ENCODE measurements at regions not wholly inside any gene's neighbourhood (a gene's known extent, or its start where the extent isn't known, plus 50 kb on each side); places are given as distances from the start of the nearest gene placed in this dataset.

GRCh38 chr6:14930366-14930989, 315.4 kb upstream of the JARID2 start:
- no peak for TF ChIP-seq TAF1 (IDR thresholded peaks at IDR 0.05; ENCODE audit: borderline replicate concordance, insufficient read depth, low read length)
- no peak for TF ChIP-seq SIN3A (IDR thresholded peaks at IDR 0.05; ENCODE audit: borderline replicate concordance, insufficient read depth, low read length)
- no peak for TF ChIP-seq POLR2AphosphoS5 (IDR thresholded peaks at IDR 0.05; ENCODE audit: low read depth, low read length)
- TF ChIP-seq REST (IDR thresholded peaks at IDR 0.05; ENCODE audit: insufficient read depth in 1 of 2, low read depth in 2 of 2, low read length in 2 of 2): no peak
